Spleen (tissue), 11 donors: ENCODE measurements at regions not wholly inside any gene's neighbourhood (a gene's known extent, or its start where the extent isn't known, plus 50 kb on each side); places are given as distances from the start of the nearest gene placed in this dataset.

Experiments used
- DNase-seq: peaks from one replicate; pipeline ENCODE4 v3.0.0-alpha.2; 2020
- H3K27ac ChIP-seq, 8 donors: fragments of 200-600 bp; sonication (generic) in 7 of 8; 1 replicate in 4 of 8; 2 replicates in 4 of 8; pipeline versions ENCODE4 v1.5.0 to v1.8.0; 2016 to 2021; ENCODE audit warnings: inconsistent platforms in 4 of 8, mild to moderate bottlenecking in 4 of 8, moderate library complexity in 1 of 8
- H3K27me3 ChIP-seq, 7 donors: fragments of 200-600 bp; sonication (generic) in 6 of 7; replicated peaks in 1 of 7; 1 replicate in 4 of 7; 2 replicates in 3 of 7; pipeline versions ENCODE4 v1.5.0 to v1.8.0; 2016 to 2021; ENCODE audit warnings: inconsistent platforms in 3 of 7, mild to moderate bottlenecking in 1 of 7
- H3K36me3 ChIP-seq, 6 donors: fragments of 200-600 bp; sonication (generic) in 5 of 6; 1 replicate in 4 of 6; 2 replicates in 2 of 6; pipeline versions ENCODE4 v1.5.0 to v1.8.0; 2016 to 2021; ENCODE audit warnings: inconsistent platforms in 2 of 6
- H3K4me1 ChIP-seq, 6 donors: fragments of 200-600 bp; sonication (generic) in 5 of 6; 1 replicate in 3 of 6; 2 replicates in 3 of 6; pipeline versions ENCODE4 v1.5.0 to v1.8.0; 2016 to 2021; ENCODE audit warnings: inconsistent platforms in 3 of 6
- H3K4me3 ChIP-seq, 8 donors: fragments of 200-600 bp; sonication (generic) in 7 of 8; 1 replicate in 4 of 8; 2 replicates in 4 of 8; pipeline versions ENCODE4 v1.5.0 to v1.8.0; 2016 to 2021; ENCODE audit warnings: inconsistent platforms in 4 of 8, mild to moderate bottlenecking in 4 of 8, moderate library complexity in 2 of 8
- H3K9me3 ChIP-seq, 8 donors: fragments of 200-600 bp; sonication (generic) in 7 of 8; 1 replicate in 4 of 8; 2 replicates in 4 of 8; pipeline versions ENCODE4 v1.5.0 to v1.8.0; 2016 to 2021; ENCODE audit warnings: inconsistent platforms in 4 of 8
- POLR2A ChIP-seq, 3 donors: fragments of 450-650 bp; IDR thresholded peaks; one replicate each; pipeline ENCODE4 v1.5.1; 2017; ENCODE audit warnings: antibody characterized with exemption in 3 of 3, mild to moderate bottlenecking in 1 of 3
- POLR2AphosphoS5 ChIP-seq, 3 donors: sonication (generic); formaldehyde crosslinking; IDR thresholded peaks; one replicate each; pipeline ENCODE4 v1.5.1; 2017; ENCODE audit warnings: antibody characterized with exemption in 3 of 3
- WGBS, 5 donors: extraction: QIAGEN DNeasy Blood & Tissue Kit in 3 of 5; methylation state at CpG; one replicate each; pipeline versions ENCODE4 v1.1.5 to v1.1.7; 2013 to 2018; 5-methylcytosine and 5-hydroxymethylcytosine counted together
- intact Hi-C: fragments of 100-400 bp; cut with DNase I; formaldehyde crosslinking; loops from one replicate; pipeline ENCODE4 v1.15.0; 2023; ENCODE audit warnings: low total_unique reads
- TF ChIP-seq, protein P1 (sequence below), 11 experiments: fragments of 200-600 bp in 7 of 11; fragments of 450-650 bp in 4 of 11; sonication (generic) in 4 of 11; IDR thresholded peaks in 8 of 11; conservative IDR thresholded peaks in 3 of 11; 1 replicate in 7 of 11; 2 replicates in 4 of 11; pipeline versions ENCODE4 v1.4.0 to v1.8.0; 2016 to 2021; ENCODE audit warnings: antibody characterized with exemption in 11 of 11, inconsistent platforms in 4 of 11, mild to moderate bottlenecking in 1 of 11
- donor health status: healthy with polysubstance abuse.
- donor health status: DM: no; HTN: no; CAD: no; lungs with moderate emphysema.
- donor health status: DM: no; HTN: no; CAD: no.
- donor health status: Bipolar disorder and iron deficiency.
- donor health status: healthy.
- donor health status: DM: no; HTN: no; CAD: no.
- donor health status: DM: yes; HTN: yes; CAD: no.

DNA sequence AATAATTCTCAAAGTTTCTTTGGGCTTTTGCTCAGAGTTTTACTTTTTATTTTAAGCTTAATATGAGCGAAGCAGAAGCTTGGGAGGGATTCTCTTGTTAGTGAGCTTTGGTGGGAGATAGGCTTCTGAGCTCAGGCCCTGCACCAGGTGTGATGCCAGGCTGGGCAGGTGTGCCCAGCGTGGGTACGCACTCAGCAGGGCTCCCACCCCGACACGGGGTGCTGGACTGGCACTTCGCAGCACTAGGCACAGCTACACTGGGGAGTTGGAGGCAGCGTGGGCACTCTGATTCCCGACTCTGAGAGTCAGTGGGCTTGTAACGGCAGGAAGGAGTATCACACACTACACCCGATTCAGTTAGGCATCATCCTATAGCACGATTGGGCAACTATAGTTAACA, 244.0 kb downstream of the KLF13 start:
- no peak overlapping the region for H3K4me3 ChIP-seq
- TF ChIP-seq, protein P1, sequence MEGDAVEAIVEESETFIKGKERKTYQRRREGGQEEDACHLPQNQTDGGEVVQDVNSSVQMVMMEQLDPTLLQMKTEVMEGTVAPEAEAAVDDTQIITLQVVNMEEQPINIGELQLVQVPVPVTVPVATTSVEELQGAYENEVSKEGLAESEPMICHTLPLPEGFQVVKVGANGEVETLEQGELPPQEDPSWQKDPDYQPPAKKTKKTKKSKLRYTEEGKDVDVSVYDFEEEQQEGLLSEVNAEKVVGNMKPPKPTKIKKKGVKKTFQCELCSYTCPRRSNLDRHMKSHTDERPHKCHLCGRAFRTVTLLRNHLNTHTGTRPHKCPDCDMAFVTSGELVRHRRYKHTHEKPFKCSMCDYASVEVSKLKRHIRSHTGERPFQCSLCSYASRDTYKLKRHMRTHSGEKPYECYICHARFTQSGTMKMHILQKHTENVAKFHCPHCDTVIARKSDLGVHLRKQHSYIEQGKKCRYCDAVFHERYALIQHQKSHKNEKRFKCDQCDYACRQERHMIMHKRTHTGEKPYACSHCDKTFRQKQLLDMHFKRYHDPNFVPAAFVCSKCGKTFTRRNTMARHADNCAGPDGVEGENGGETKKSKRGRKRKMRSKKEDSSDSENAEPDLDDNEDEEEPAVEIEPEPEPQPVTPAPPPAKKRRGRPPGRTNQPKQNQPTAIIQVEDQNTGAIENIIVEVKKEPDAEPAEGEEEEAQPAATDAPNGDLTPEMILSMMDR (IDR thresholded peaks at IDR 0.05 in 8 of 11, conservative IDR thresholded peaks at IDR 0.05 in 3 of 11): no peak
- TF ChIP-seq POLR2A (IDR thresholded peaks at IDR 0.05) (no peak), POLR2AphosphoS5 (IDR thresholded peaks at IDR 0.05) (no peak)
- intact Hi-C loops: no loop called here
- H3K27ac ChIP-seq: no peak overlapping the region
- 85 to 94% (median 91%) methylated on average over 11 of the region's 11 CpGs for WGBS, 5 donors
- no peaks in the 10 kb centered on the region for H3K4me1 ChIP-seq
- H3K27me3 ChIP-seq: no peaks in the 10 kb centered on the region
- no peaks in the 10 kb centered on the region for H3K36me3 ChIP-seq
- peaks cover 0 to 23% (median 18%) of the 10 kb centered on the region in 8 donors for H3K9me3 ChIP-seq
- no peak for DNase-seq

DNA sequence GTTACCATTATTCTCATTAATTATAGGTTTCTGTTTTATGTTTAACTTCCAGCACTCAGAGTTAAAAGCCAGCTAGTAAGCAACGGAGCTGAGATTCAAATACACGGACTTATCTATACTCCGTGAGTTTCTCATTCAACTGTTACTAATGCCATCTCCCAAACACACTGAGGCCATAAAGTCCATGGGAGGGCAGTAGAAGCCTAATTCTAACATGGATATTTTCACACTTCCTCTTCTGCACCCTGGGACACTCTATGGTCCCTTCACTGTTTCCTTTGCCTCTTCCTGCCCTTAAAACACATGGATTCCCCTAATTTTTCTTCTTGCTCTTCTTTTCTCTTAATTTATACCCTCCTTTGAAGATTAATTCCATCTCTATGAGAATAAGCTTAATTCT, 245.0 kb downstream of the KLF13 start:
- intact Hi-C loops: no loop called here
- Histone ChIP-seq H3K4me3 (no peak overlapping the region), H3K4me1 (no peaks in the 10 kb centered on the region), H3K27ac (no peak overlapping the region), H3K27me3 (no peaks in the 10 kb centered on the region), H3K36me3 (no peaks in the 10 kb centered on the region), H3K9me3 (peaks cover 0 to 23% (median 16%) of the 10 kb centered on the region in 8 donors)
- 78 to 89% (median 86%) methylated on average over 3 of the region's 3 CpGs for WGBS, 5 donors
- TF ChIP-seq, protein P1 (IDR thresholded peaks at IDR 0.05 in 8 of 11, conservative IDR thresholded peaks at IDR 0.05 in 3 of 11): no peak
- no peak for TF ChIP-seq POLR2A (IDR thresholded peaks at IDR 0.05)
- no peak for TF ChIP-seq POLR2AphosphoS5 (IDR thresholded peaks at IDR 0.05)
- DNase-seq: no peak

DNA sequence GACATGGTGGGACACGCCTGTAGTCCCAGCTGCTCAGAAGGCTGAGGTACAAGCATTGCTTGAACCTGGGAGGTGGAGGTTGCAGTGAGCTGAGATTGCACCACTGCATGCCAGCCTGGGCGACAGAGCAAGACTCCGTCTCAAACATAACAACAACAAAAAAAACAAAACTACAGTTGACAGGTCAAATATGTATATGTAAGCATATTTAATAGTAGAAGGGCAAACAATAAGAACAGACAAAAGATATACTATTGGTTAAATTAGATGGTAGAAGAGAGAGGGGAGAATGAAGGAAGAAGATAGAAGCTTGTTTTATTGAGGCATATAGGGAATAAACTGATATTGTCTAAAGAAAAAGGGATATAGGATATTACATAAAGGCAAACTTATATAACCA, 247.1 kb downstream of the KLF13 start:
- intact Hi-C loops: no loop called here
- Histone ChIP-seq H3K4me3 (no peak overlapping the region), H3K27ac (no peak overlapping the region), H3K36me3 (no peaks in the 10 kb centered on the region), H3K9me3 (peaks cover 0 to 3% (median under 1%) of the 10 kb centered on the region in 8 donors), H3K4me1 (no peaks in the 10 kb centered on the region), H3K27me3 (no peaks in the 10 kb centered on the region)
- no peak for DNase-seq
- WGBS, 5 donors: 88 to 99% (median 94%) methylated on average over 3 of the region's 3 CpGs
- TF ChIP-seq, protein P1 (IDR thresholded peaks at IDR 0.05 in 8 of 11, conservative IDR thresholded peaks at IDR 0.05 in 3 of 11): no peak
- TF ChIP-seq POLR2AphosphoS5 (IDR thresholded peaks at IDR 0.05) (no peak), POLR2A (IDR thresholded peaks at IDR 0.05) (no peak)

DNA sequence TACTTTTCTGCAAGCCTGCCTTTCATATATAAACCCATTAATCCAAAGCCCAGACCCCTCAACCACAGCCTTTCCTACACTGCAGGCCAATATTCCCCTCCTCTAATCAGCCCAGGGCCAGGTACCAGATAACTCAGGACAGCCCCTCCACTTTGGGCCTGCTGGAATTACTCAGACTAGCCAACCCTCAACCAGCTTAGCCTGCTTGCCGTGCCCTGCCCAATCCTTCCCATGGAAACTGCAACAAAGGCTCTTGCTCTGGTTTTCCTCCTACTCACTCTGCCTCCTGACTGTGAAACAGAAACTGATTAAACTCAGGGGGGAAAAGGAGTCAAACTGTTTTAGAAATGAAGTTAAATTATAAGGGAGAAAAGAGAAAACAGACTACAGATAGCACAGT, 248.1 kb downstream of the KLF13 start:
- Histone ChIP-seq H3K9me3 (no peaks in the 10 kb centered on the region), H3K4me1 (no peaks in the 10 kb centered on the region), H3K36me3 (no peaks in the 10 kb centered on the region), H3K27ac (no peak overlapping the region), H3K27me3 (no peaks in the 10 kb centered on the region), H3K4me3 (no peak overlapping the region)
- no peak for TF ChIP-seq POLR2A (IDR thresholded peaks at IDR 0.05)
- TF ChIP-seq POLR2AphosphoS5 (IDR thresholded peaks at IDR 0.05): no peak
- TF ChIP-seq, protein P1 (IDR thresholded peaks at IDR 0.05 in 8 of 11, conservative IDR thresholded peaks at IDR 0.05 in 3 of 11): no peak
- DNase-seq: no peak
- 67 to 74% (median 69%) methylated on average over 1 of the region's 1 CpG for WGBS, 5 donors
- intact Hi-C loops: no loop called here
